T-helper 17 cell (primary cell): ENCODE measurements at regions not wholly inside any gene's neighbourhood (a gene's known extent, or its start where the extent isn't known, plus 50 kb on each side); places are given as distances from the start of the nearest gene placed in this dataset.
"Not testable (repeated sequence)": the region's sequence is repeated elsewhere in the genome, so short reads cannot be mapped to it uniquely, and the experiment has no call there.

ENCODE experiments used
- ATAC-seq: fragments of 150-1000 bp; cut with Tn5 transposase; 2 replicates; pipeline ENCODE4 v1.10.0; 2021; ENCODE audit warnings: mild to moderate bottlenecking, moderate library complexity
- DNase-seq, 3 donors: peaks; one replicate each; pipeline versions ENCODE4 v3.0.0 to v3.0.0-alpha.2; 2020 to 2021
- H3K9me3 ChIP-seq: one replicate; pipeline ENCODE4 v1.7.0; 2013; ENCODE audit warnings: low read length, mild to moderate bottlenecking; ENCODE audit not compliant: control insufficient read depth, poor library complexity, severe bottlenecking
- H3K27ac Mint-ChIP-seq: one replicate; pipeline ENCODE4 v1.8.0; 2022; ENCODE audit warnings: mild to moderate bottlenecking, moderate library complexity, mixed read lengths
- H3K27me3 Mint-ChIP-seq: one replicate; pipeline ENCODE4 v1.8.0; 2022; ENCODE audit warnings: mixed read lengths
- H3K36me3 Mint-ChIP-seq: one replicate; pipeline ENCODE4 v1.8.0; 2022; ENCODE audit warnings: low read depth, mixed read lengths
- H3K4me1 Mint-ChIP-seq: one replicate; pipeline ENCODE4 v1.8.0; 2022; ENCODE audit warnings: mild to moderate bottlenecking, mixed read lengths
- H3K4me3 Mint-ChIP-seq: one replicate; pipeline ENCODE4 v1.8.0; 2022; ENCODE audit warnings: mild to moderate bottlenecking, moderate library complexity, mixed read lengths

GRCh38 chr2:224174990-224175389 is 135.9 kb upstream of the SERPINE2 start:
- no peaks in the 10 kb centered on the region for H3K4me1 Mint-ChIP-seq
- ATAC-seq, result no peak
- no peak overlapping the region for H3K4me3 Mint-ChIP-seq
- H3K27me3 Mint-ChIP-seq, result peaks cover 27% of the 10 kb centered on the region
- no peak for DNase-seq
- H3K27ac Mint-ChIP-seq, result no peak overlapping the region
- no peaks in the 10 kb centered on the region for H3K9me3 ChIP-seq
- no peaks in the 10 kb centered on the region for H3K36me3 Mint-ChIP-seq

GRCh38 chr2:224174521-224174920 is 135.4 kb upstream of the SERPINE2 start:
- Mint-ChIP-seq H3K36me3 (no peaks in the 10 kb centered on the region), H3K4me1 (no peaks in the 10 kb centered on the region), H3K4me3 (no peak overlapping the region), H3K27ac (no peak overlapping the region), H3K27me3 (peaks cover 27% of the 10 kb centered on the region)
- DNase-seq (no peak), ATAC-seq (no peak)
- no peaks in the 10 kb centered on the region for H3K9me3 ChIP-seq

- no peaks in the 10 kb centered on the region for H3K9me3 ChIP-seq
- no peak overlapping the region for H3K27ac Mint-ChIP-seq
- DNase-seq (no peak), ATAC-seq (no peak)
- no peaks in the 10 kb centered on the region for H3K4me1 Mint-ChIP-seq
- H3K27me3 Mint-ChIP-seq, result peaks cover 23% of the 10 kb centered on the region
- H3K4me3 Mint-ChIP-seq, result no peak overlapping the region
- no peaks in the 10 kb centered on the region for H3K36me3 Mint-ChIP-seq
Measured at GRCh38 chr2:224173933-224174332, 134.8 kb upstream of the SERPINE2 start.

- DNase-seq (no peak), ATAC-seq (no peak)
- Mint-ChIP-seq H3K4me1 (no peaks in the 10 kb centered on the region), H3K36me3 (no peaks in the 10 kb centered on the region), H3K27ac (no peak overlapping the region), H3K4me3 (no peak overlapping the region), H3K27me3 (peaks cover 23% of the 10 kb centered on the region)
- H3K9me3 ChIP-seq, result no peaks in the 10 kb centered on the region
Measured at GRCh38 chr2:224173210-224173609, 134.1 kb upstream of the SERPINE2 start.

GRCh38 chr2:224171226-224171625 is 132.1 kb upstream of the SERPINE2 start:
- no peak overlapping the region for H3K4me3 Mint-ChIP-seq
- no peaks in the 10 kb centered on the region for H3K4me1 Mint-ChIP-seq
- H3K36me3 Mint-ChIP-seq, result no peaks in the 10 kb centered on the region
- H3K27ac Mint-ChIP-seq, result no peak overlapping the region
- DNase-seq (no peak), ATAC-seq (no peak)
- no peaks in the 10 kb centered on the region for H3K9me3 ChIP-seq
- H3K27me3 Mint-ChIP-seq, result peaks cover 15% of the 10 kb centered on the region

- no peaks in the 10 kb centered on the region for H3K4me1 Mint-ChIP-seq
- H3K4me3 Mint-ChIP-seq, result no peak overlapping the region
Measured at GRCh38 chr2:224169847-224170246, 130.8 kb upstream of the SERPINE2 start.

GRCh38 chr2:224167781-224168180 is 128.7 kb upstream of the SERPINE2 start:
- H3K4me3 Mint-ChIP-seq, H3K9me3 ChIP-seq, ATAC-seq: not testable (repeated sequence)

More at GRCh38 chr2:224169847-224170246, 130.8 kb upstream of the SERPINE2 start:
- H3K9me3 ChIP-seq, result no peaks in the 10 kb centered on the region
- ATAC-seq, result no peak
- Mint-ChIP-seq H3K27ac (no peak overlapping the region), H3K36me3 (no peaks in the 10 kb centered on the region), H3K27me3 (peaks cover 6% of the 10 kb centered on the region)
- no peak for DNase-seq

GRCh38 chr2:224166654-224167053 is 127.6 kb upstream of the SERPINE2 start:
- Mint-ChIP-seq H3K27me3 (no peaks in the 10 kb centered on the region), H3K36me3 (no peaks in the 10 kb centered on the region), H3K4me3 (no peak overlapping the region), H3K4me1 (no peaks in the 10 kb centered on the region), H3K27ac (no peak overlapping the region)
- H3K9me3 ChIP-seq, result no peaks in the 10 kb centered on the region
- DNase-seq, result no peak
- ATAC-seq, result no peak

More at GRCh38 chr2:224167781-224168180, 128.7 kb upstream of the SERPINE2 start:
- H3K27me3 Mint-ChIP-seq, H3K27ac Mint-ChIP-seq, H3K36me3 Mint-ChIP-seq, DNase-seq, H3K4me1 Mint-ChIP-seq: not testable (repeated sequence)

GRCh38 chr2:224165901-224166319 is 126.8 kb upstream of the SERPINE2 start:
- no peaks in the 10 kb centered on the region for H3K9me3 ChIP-seq
- H3K27me3 Mint-ChIP-seq, result no peaks in the 10 kb centered on the region
- DNase-seq (no peak), ATAC-seq (no peak)
- no peaks in the 10 kb centered on the region for H3K36me3 Mint-ChIP-seq
- no peak overlapping the region for H3K4me3 Mint-ChIP-seq
- no peak overlapping the region for H3K27ac Mint-ChIP-seq
- no peaks in the 10 kb centered on the region for H3K4me1 Mint-ChIP-seq

GRCh38 chr2:224163566-224164307 is 124.7 kb upstream of the SERPINE2 start:
- ATAC-seq (no peak), DNase-seq (no peak)
- Mint-ChIP-seq H3K36me3 (no peaks in the 10 kb centered on the region), H3K4me1 (no peaks in the 10 kb centered on the region), H3K27ac (no peak overlapping the region), H3K4me3 (no peak overlapping the region), H3K27me3 (no peaks in the 10 kb centered on the region)
- no peaks in the 10 kb centered on the region for H3K9me3 ChIP-seq

- no peaks in the 10 kb centered on the region for H3K9me3 ChIP-seq
- Mint-ChIP-seq H3K27me3 (no peaks in the 10 kb centered on the region), H3K27ac (no peak overlapping the region), H3K36me3 (no peaks in the 10 kb centered on the region), H3K4me3 (no peak overlapping the region), H3K4me1 (no peaks in the 10 kb centered on the region)
- ATAC-seq (no peak), DNase-seq (no peak)
Measured at GRCh38 chr2:224162122-224162521, 123.0 kb upstream of the SERPINE2 start.

- H3K36me3 Mint-ChIP-seq, result no peaks in the 10 kb centered on the region
Measured at GRCh38 chr2:224161712-224162111, 122.6 kb upstream of the SERPINE2 start.

GRCh38 chr2:224160917-224161316 is 121.8 kb upstream of the SERPINE2 start:
- peaks cover under 1% of the 10 kb centered on the region for H3K36me3 Mint-ChIP-seq
- no peak for DNase-seq
- H3K4me1 Mint-ChIP-seq, result no peaks in the 10 kb centered on the region
- H3K4me3 Mint-ChIP-seq, result no peak overlapping the region
- peaks cover 3% of the 10 kb centered on the region for H3K27me3 Mint-ChIP-seq
- no peak overlapping the region for H3K27ac Mint-ChIP-seq
- H3K9me3 ChIP-seq, result no peaks in the 10 kb centered on the region
- ATAC-seq, result no peak

More at GRCh38 chr2:224161712-224162111, 122.6 kb upstream of the SERPINE2 start:
- H3K4me1 Mint-ChIP-seq, result no peaks in the 10 kb centered on the region
- no peak for DNase-seq
- H3K27ac Mint-ChIP-seq, result no peak overlapping the region
- H3K27me3 Mint-ChIP-seq, result no peaks in the 10 kb centered on the region
- H3K9me3 ChIP-seq, result no peaks in the 10 kb centered on the region
- H3K4me3 Mint-ChIP-seq, result no peak overlapping the region
- ATAC-seq, result no peak

GRCh38 chr2:224159345-224159928 is 120.4 kb upstream of the SERPINE2 start:
- no peak for ATAC-seq
- peaks cover 7% of the 10 kb centered on the region for H3K27me3 Mint-ChIP-seq
- H3K4me1 Mint-ChIP-seq, result no peaks in the 10 kb centered on the region
- no peaks in the 10 kb centered on the region for H3K9me3 ChIP-seq
- peaks cover 3% of the 10 kb centered on the region for H3K36me3 Mint-ChIP-seq
- no peak overlapping the region for H3K27ac Mint-ChIP-seq
- no peak overlapping the region for H3K4me3 Mint-ChIP-seq
- DNase-seq, result no peak
